Adrenal gland (tissue), 9 donors: ENCODE measurements at regions not wholly inside any gene's neighbourhood (a gene's known extent, or its start where the extent isn't known, plus 50 kb on each side); places are given as distances from the start of the nearest gene placed in this dataset.
A peak's percentile ranks its signal among the peaks of the same experiment; 100 is the strongest.

Experiments used
- DNase-seq, 7 donors: peaks; one replicate each; pipeline ENCODE4 v3.0.0-alpha.2; 2019 to 2020
- H3K27ac ChIP-seq, 5 donors: fragments of 200-600 bp; sonication (generic) in 4 of 5; 1 replicate in 3 of 5; 2 replicates in 2 of 5; pipeline versions ENCODE4 v1.5.1 to v1.8.0; 2016 to 2020; ENCODE audit warnings: mild to moderate bottlenecking in 1 of 5
- H3K27me3 ChIP-seq: fragments of 200-600 bp; 2 replicates; pipeline ENCODE4 v1.8.0; 2021
- H3K36me3 ChIP-seq, 2 donors: fragments of 200-600 bp; replicated peaks in 1 of 2; 1 replicate in 1 of 2; 2 replicates in 1 of 2; pipeline versions ENCODE4 v1.5.1 to v1.8.0; 2018 to 2022
- H3K4me1 ChIP-seq, 2 donors: fragments of 200-600 bp; replicated peaks in 1 of 2; 1 replicate in 1 of 2; 2 replicates in 1 of 2; pipeline versions ENCODE4 v1.5.1 to v1.8.0; 2018 to 2021
- H3K4me3 ChIP-seq, 4 donors: fragments of 200-600 bp; sonication (generic) in 3 of 4; one replicate each; pipeline ENCODE4 v1.5.1; 2016 to 2018
- H3K9me3 ChIP-seq, 3 donors: fragments of 200-600 bp; sonication (generic) in 1 of 3; replicated peaks in 1 of 3; 1 replicate in 2 of 3; 2 replicates in 1 of 3; pipeline versions ENCODE4 v1.5.1 to v1.8.0; 2016 to 2021
- POLR2A ChIP-seq, 2 donors: fragments of 450-650 bp; IDR thresholded peaks; one replicate each; pipeline ENCODE4 v1.6.1; 2017; ENCODE audit warnings: antibody characterized with exemption in 2 of 2, mild to moderate bottlenecking in 2 of 2, moderate library complexity in 1 of 2
- whole genome bisulfite sequencing, 4 donors: extraction: QIAGEN DNeasy Blood & Tissue Kit in 2 of 4; methylation state at CpG; one replicate each; pipeline versions ENCODE4 v1.1.5 to v1.1.7; 2013 to 2017; 5-methylcytosine and 5-hydroxymethylcytosine counted together
- intact Hi-C, 2 donors: fragments of 100-400 bp; cut with DNase I; formaldehyde crosslinking; loops; one replicate each; pipeline versions ENCODE4 v1.14.1 to v1.15.0; 2022 to 2023
- TF ChIP-seq, protein P1 (sequence below), 6 experiments: fragments of 450-650 bp in 4 of 6; fragments of 200-600 bp in 2 of 6; sonication (generic) in 1 of 6; IDR thresholded peaks; 1 replicate in 5 of 6; 2 replicates in 1 of 6; pipeline versions ENCODE4 v1.5.1 to v1.8.0; 2016 to 2021; ENCODE audit warnings: antibody characterized with exemption in 6 of 6, mild to moderate bottlenecking in 2 of 6, moderate library complexity in 1 of 6
- donor health status: healthy with polysubstance abuse.
- donor health status: Bipolar disorder and iron deficiency.
- donor health status: DM: yes; HTN: yes; CAD: no.
- donor health status: DM: no; HTN: no; CAD: no.
- donor health status: DM: no; HTN: no; CAD: no.

DNA sequence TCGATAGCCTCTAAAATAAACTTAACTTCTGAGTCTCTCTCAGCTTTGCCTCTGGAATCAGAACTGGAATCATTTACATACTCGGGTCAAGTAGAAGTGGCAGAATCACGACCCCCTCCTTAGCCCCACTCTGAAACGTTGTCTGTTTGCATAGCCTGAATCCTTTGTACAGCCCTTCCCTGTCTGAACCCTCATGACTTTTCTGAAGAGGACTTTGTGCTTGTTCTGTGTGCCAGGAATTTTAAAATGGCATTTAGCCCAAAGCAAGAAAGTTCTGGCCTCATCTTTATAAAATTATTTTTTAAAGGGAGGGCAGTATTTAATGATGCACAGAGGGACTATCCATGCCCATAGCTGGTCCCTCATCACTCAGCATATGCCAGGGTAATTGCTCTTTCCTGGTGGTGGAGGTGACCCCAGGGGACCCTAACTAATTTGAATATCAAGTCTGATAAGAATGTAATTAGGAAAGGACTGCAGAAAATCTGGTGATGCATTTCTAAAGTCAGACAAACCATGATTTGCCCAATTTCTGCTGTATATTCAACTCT is 342.7 kb upstream of the TNRC6C start:
- TF ChIP-seq, protein P1, sequence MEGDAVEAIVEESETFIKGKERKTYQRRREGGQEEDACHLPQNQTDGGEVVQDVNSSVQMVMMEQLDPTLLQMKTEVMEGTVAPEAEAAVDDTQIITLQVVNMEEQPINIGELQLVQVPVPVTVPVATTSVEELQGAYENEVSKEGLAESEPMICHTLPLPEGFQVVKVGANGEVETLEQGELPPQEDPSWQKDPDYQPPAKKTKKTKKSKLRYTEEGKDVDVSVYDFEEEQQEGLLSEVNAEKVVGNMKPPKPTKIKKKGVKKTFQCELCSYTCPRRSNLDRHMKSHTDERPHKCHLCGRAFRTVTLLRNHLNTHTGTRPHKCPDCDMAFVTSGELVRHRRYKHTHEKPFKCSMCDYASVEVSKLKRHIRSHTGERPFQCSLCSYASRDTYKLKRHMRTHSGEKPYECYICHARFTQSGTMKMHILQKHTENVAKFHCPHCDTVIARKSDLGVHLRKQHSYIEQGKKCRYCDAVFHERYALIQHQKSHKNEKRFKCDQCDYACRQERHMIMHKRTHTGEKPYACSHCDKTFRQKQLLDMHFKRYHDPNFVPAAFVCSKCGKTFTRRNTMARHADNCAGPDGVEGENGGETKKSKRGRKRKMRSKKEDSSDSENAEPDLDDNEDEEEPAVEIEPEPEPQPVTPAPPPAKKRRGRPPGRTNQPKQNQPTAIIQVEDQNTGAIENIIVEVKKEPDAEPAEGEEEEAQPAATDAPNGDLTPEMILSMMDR (IDR thresholded peaks at IDR 0.05) = no peak
- TF ChIP-seq POLR2A (IDR thresholded peaks at IDR 0.05) = no peak
- Histone ChIP-seq H3K27me3 (no peaks in the 10 kb centered on the region), H3K4me3 (no peak overlapping the region), H3K36me3 (no peaks in the 10 kb centered on the region), H3K4me1 (peaks cover 5 to 13% of the 10 kb centered on the region in 2 donors), H3K9me3 (no peaks in the 10 kb centered on the region), H3K27ac (peak overlapping the region in 1 of 5 donors; percentile 45)
- intact Hi-C loops = no loop called here
- no peak for DNase-seq
- WGBS, 4 donors = 40 to 58% (median 49%) methylated on average over 4 of the region's 4 CpGs

DNA sequence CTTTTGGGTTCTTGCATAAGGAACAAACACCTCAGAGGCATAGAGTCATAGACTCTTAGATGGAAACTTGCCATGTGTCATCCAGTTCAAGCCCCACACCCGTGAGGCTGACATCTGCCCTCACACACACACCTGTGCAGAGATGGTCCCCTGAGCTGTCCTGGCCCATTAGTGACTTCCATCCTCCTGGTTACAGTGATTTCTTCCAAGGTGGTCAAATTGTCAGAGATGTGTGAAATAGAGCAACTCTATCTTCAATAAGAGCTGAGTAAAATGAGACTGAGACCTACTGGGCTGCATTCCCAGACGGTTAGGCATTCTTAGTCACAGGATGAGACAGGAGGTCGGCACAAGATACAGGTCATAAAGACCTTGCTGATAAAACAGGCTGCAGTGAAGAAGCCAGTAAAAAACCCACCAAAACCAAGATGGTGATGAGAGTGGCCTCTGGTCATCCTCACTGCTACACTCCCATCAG is 342.2 kb upstream of the TNRC6C start:
- WGBS, 4 donors = 23 to 30% (median 28%) methylated on average over 2 to 3 of the region's 3 CpGs
- intact Hi-C loops = no loop called here
- no peak overlapping the region for H3K4me3 ChIP-seq
- H3K27me3 ChIP-seq = no peaks in the 10 kb centered on the region
- no peaks in the 10 kb centered on the region for H3K9me3 ChIP-seq
- H3K36me3 ChIP-seq = no peaks in the 10 kb centered on the region
- DNase-seq = peak in 2 of 7 donors; percentile 10 to 30
- TF ChIP-seq, protein P1 (IDR thresholded peaks at IDR 0.05) = no peak
- no peak overlapping the region for H3K27ac ChIP-seq
- peaks cover 5 to 12% of the 10 kb centered on the region in 2 donors for H3K4me1 ChIP-seq

DNA sequence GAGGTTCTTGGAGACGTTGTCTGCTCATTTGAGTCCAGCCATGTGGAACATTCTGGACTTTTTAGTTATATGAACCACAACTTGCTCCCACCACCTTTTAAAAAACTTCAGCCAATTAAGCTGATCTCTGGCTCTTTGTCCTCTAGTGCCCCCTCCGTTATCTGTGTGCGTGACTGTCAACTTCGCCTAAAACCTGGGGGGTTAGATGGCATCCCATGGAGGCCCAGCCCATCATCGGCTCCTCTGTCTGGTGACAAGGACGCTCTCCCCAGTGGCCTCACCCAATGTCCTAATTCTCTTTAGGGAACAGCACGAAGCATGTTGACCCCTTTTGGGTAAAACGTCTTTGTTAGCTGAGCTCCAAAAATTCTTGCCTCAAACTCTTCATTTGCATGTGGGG is 341.0 kb upstream of the TNRC6C start:
- Histone ChIP-seq H3K27ac (no peak overlapping the region), H3K4me1 (peaks cover 5 to 12% of the 10 kb centered on the region in 2 donors), H3K27me3 (no peaks in the 10 kb centered on the region), H3K4me3 (no peak overlapping the region), H3K9me3 (no peaks in the 10 kb centered on the region), H3K36me3 (no peaks in the 10 kb centered on the region)
- WGBS, 4 donors = 88 to 94% (median 91%) methylated on average over 7 to 8 of the region's 8 CpGs
- TF ChIP-seq, protein P1 (IDR thresholded peaks at IDR 0.05) = no peak
- TF ChIP-seq POLR2A (IDR thresholded peaks at IDR 0.05) = no peak
- intact Hi-C loops = no loop called here
- DNase-seq = no peak

DNA sequence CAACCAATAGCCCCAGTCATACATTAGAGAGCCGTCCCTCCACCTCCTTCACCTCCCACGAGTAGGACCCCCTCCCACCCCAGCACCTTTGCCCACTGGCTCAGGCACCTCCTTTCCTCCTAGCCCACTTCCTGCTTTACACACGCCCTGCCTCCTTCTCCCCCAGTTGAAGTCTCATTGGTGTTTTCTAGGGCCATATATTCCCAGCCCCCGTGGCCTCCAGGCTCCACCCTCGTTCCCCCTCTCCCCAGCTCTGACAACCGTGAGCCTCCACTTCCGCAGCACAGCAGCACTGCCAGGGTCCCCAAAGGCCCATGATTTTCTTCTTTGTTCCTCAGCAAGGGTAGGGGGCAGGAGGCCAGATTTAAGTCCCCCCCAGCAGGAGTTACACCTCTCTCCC is 340.3 kb upstream of the TNRC6C start:
- WGBS, 4 donors = 68 to 87% (median 79%) methylated on average over 7 of the region's 7 CpGs

More for the DNA sequence above, 340.3 kb upstream of the TNRC6C start:
- H3K9me3 ChIP-seq = no peaks in the 10 kb centered on the region
- no peak overlapping the region for H3K27ac ChIP-seq
- TF ChIP-seq, protein P1 (IDR thresholded peaks at IDR 0.05) = no peak
- no peak for TF ChIP-seq POLR2A (IDR thresholded peaks at IDR 0.05)
- H3K4me3 ChIP-seq = no peak overlapping the region
- intact Hi-C loops = no loop called here
- H3K4me1 ChIP-seq = peaks cover 5 to 12% of the 10 kb centered on the region in 2 donors
- H3K36me3 ChIP-seq = no peaks in the 10 kb centered on the region
- H3K27me3 ChIP-seq = no peaks in the 10 kb centered on the region
- DNase-seq = no peak
